Pancreas (tissue), 10 donors: ENCODE measurements at regions not wholly inside any gene's neighbourhood (a gene's known extent, or its start where the extent isn't known, plus 50 kb on each side); places are given as distances from the start of the nearest gene placed in this dataset.

Source experiments
- ATAC-seq, 4 donors: fragments of 200-7000 bp; cut with Tn5 transposase; one replicate each; pipeline versions ENCODE4 v1.8.0 to v1.9.1; 2020; ENCODE audit warnings: mild to moderate bottlenecking in 4 of 4, moderate library complexity in 4 of 4
- DNase-seq, 6 donors: peaks; one replicate each; pipeline ENCODE4 v3.0.0-alpha.2; 2020
- FAIRE-seq: peaks from 2 replicates; lab custom pipeline; 2012; peaks lifted over from hg19 to GRCh38; lab: Jason Lieb, UNC
- H3K27ac ChIP-seq, 4 donors: fragments of 200-600 bp; sonication (generic); 1 replicate in 3 of 4; 2 replicates in 1 of 4; pipeline versions ENCODE4 v1.5.0 to v1.8.0; 2020
- H3K27me3 ChIP-seq, 4 donors: fragments of 200-600 bp; one replicate each; pipeline ENCODE4 v1.8.0; 2021
- H3K36me3 ChIP-seq, 3 donors: fragments of 200-600 bp; sonication (generic) in 1 of 3; one replicate each; pipeline versions ENCODE4 v1.5.0 to v1.8.0; 2020 to 2021
- H3K4me1 ChIP-seq, 3 donors: fragments of 200-600 bp; one replicate each; pipeline ENCODE4 v1.8.0; 2021
- H3K4me3 ChIP-seq, 4 donors: fragments of 200-600 bp; sonication (generic) in 2 of 4; one replicate each; pipeline versions ENCODE4 v1.5.0 to v1.8.0; 2020 to 2021
- H3K9me3 ChIP-seq, 4 donors: fragments of 200-600 bp; one replicate each; pipeline ENCODE4 v1.8.0; 2021
- WGBS, 2 donors: extraction: QIAGEN DNeasy Blood & Tissue Kit; methylation state at CpG; one replicate each; pipeline ENCODE4 v1.1.7; 2013; 5-methylcytosine and 5-hydroxymethylcytosine counted together
- intact Hi-C, 3 donors: fragments of 100-400 bp; cut with DNase I; formaldehyde crosslinking; loops; one replicate each; pipeline versions ENCODE4 v1.11.1 to v1.14.2; 2022
- TF ChIP-seq, protein P1 (sequence below), 4 donors: fragments of 200-600 bp; sonication (generic) in 3 of 4; IDR thresholded peaks; one replicate each; pipeline versions ENCODE4 v1.5.0 to v1.8.0; 2021; ENCODE audit warnings: antibody characterized with exemption in 4 of 4
- donor health status: healthy with polysubstance abuse.
- donor health status: DM: no; HTN: no; CAD: no; lungs with moderate emphysema.
- donor health status: DM: no; HTN: no; CAD: no.
- donor health status: control.
- donor health status: control.
- donor health status: Bipolar disorder and iron deficiency.
- donor health status: DM: yes; HTN: yes; CAD: no.
- donor health status: DM: no; HTN: no; CAD: no.
- donor health status: DM: no; HTN: no; CAD: no.
- donor health status: DM: yes; HTN: yes; CAD: no.

DNA sequence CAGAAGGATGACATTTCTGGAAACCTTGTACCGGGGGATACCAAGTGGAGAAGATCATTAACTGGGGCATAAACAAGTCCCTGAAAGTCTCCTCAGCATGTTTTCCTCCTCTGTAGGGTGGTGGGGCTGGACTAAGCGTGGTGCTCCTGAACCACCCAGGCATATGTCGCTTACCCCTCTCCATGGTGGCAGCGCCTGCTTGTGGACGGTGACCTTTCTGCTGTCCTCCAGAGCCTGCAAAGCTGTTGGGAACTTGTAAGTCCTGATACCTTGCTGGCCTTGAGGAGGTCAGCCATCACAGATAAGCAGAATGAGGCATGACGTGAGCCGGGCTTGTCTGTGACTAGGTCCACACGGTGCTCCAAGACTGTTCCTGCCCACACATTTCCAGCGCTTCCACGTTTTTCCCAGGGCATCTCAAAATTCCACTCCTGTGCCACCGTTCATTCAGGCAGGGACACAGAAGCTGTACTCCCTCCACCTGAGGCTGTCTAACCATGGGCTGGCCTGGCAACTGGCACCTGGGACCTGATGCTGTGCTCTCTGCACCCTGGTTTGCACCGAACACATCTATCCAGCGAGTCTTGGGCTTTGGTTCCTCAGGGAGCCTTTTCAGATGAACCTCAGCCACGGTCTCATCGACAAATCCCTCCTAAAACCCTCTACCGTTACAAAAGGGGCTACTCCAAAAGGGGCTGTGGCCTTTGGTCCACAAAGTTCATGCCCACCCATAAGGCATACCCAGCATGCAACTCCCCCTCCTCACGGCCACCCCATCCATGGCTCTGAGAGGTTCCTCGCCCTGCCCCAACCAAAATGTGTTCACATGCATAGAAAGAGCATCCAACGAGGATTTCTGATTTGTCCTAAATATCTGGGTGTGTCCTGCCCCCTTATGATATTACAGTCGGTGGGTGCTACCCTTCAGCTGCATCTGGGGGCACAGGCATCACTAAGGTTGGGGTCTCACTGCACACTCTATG, 199.6 kb upstream of the DIO3 start:
- Histone ChIP-seq H3K9me3 (no peaks in the 10 kb centered on the region), H3K4me3 (no peak overlapping the region), H3K27me3 (no peaks in the 10 kb centered on the region), H3K27ac (no peak overlapping the region), H3K36me3 (no peaks in the 10 kb centered on the region), H3K4me1 (no peaks in the 10 kb centered on the region)
- no peak for ATAC-seq
- FAIRE-seq, result no peak
- intact Hi-C loops, result no loop called here
- TF ChIP-seq, protein P1, sequence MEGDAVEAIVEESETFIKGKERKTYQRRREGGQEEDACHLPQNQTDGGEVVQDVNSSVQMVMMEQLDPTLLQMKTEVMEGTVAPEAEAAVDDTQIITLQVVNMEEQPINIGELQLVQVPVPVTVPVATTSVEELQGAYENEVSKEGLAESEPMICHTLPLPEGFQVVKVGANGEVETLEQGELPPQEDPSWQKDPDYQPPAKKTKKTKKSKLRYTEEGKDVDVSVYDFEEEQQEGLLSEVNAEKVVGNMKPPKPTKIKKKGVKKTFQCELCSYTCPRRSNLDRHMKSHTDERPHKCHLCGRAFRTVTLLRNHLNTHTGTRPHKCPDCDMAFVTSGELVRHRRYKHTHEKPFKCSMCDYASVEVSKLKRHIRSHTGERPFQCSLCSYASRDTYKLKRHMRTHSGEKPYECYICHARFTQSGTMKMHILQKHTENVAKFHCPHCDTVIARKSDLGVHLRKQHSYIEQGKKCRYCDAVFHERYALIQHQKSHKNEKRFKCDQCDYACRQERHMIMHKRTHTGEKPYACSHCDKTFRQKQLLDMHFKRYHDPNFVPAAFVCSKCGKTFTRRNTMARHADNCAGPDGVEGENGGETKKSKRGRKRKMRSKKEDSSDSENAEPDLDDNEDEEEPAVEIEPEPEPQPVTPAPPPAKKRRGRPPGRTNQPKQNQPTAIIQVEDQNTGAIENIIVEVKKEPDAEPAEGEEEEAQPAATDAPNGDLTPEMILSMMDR (IDR thresholded peaks at IDR 0.05), result no peak
- DNase-seq, result no peak
- 79 to 85% methylated on average over 20 of the region's 20 CpGs for WGBS, 2 donors

DNA sequence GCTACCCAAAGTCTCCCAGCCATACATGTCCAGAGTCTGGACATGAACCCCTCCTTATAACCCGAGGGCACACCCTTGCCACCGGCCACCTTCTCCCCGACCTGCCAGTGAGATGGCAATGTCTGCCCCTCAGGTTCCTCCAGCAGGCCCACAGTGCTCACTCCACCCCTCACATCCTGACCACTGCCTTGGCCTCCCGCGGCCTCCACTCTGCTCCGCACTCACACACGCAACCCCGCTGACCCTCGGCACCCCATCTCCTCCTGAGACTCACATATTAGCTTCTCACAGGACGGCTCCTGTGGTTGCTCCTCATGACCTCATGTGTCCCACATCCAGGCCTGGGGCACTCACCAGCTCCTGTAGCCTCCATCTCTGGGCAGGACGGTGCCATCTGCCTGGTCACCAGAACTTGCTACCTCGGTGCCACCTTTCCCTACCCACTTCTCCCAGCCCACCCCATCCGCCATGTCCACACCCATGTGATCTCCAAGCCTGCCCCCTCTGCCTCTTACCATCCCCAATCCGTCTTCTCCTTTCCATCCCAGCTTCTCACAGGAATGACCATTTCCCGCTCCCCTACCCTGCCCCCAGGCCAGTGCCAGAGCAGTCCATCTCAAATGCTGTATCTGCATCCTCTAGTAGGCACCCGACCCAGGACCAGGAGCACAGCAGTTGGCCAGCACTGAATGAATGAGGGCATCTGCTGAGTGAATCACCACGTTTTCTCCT, 198.6 kb upstream of the DIO3 start:
- ATAC-seq (no peak), DNase-seq (no peak), FAIRE-seq (no peak)
- no peak overlapping the region for H3K27ac ChIP-seq
- no peak overlapping the region for H3K4me3 ChIP-seq
- intact Hi-C loops, result no loop called here
- H3K4me1 ChIP-seq, result no peaks in the 10 kb centered on the region
- H3K27me3 ChIP-seq, result no peaks in the 10 kb centered on the region
- no peaks in the 10 kb centered on the region for H3K36me3 ChIP-seq
- no peaks in the 10 kb centered on the region for H3K9me3 ChIP-seq
- 82 to 85% methylated on average over 17 of the region's 17 CpGs for WGBS, 2 donors
- TF ChIP-seq, protein P1 (IDR thresholded peaks at IDR 0.05), result no peak

DNA sequence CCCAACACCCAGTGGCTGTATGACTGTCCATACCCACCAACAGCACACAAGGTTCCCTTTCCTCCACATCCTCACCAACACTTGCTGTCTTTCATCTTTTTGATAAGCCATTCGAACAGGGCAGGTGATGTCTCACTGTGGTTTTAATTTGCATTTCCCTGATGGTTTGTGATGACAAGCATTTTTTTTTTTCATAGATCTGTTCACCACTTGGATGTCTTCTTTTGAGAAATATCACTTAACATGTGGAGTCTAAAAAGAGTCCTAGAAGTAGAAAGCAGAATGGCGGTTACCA, 198.1 kb upstream of the DIO3 start:
- TF ChIP-seq, protein P1 (IDR thresholded peaks at IDR 0.05), result no peak
- Histone ChIP-seq H3K9me3 (no peaks in the 10 kb centered on the region), H3K4me1 (no peaks in the 10 kb centered on the region), H3K27ac (no peak overlapping the region), H3K4me3 (no peak overlapping the region), H3K27me3 (no peaks in the 10 kb centered on the region), H3K36me3 (no peaks in the 10 kb centered on the region)
- DNase-seq (no peak), FAIRE-seq (no peak), ATAC-seq (no peak)
- intact Hi-C loops, result no loop called here
- 70 to 87% methylated on average over 2 of the region's 2 CpGs for WGBS, 2 donors

DNA sequence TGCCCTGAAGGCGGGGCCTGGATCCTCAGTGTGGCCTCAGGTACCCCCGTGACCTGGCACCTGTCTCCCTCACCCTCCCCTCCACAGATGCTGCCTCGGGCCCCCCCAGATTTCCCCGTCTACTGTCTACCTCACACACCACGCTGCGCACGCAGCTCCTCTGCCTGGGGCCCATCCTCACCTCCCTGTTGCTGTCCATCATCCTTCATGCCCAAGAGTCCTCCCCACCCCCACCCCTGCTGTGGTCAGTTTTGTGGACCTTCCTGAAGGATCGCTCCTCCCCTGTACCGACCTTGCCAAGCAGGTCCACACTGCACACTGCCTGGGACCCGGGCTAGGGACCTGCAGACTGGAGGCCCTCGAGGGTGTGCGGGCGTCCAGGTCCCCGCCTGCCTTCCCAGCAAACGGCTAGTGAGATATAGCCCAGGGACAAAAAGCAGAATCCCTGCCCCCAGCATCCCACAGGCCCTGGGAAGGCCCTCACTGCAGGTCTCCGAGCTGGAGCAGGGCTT, 197.4 kb upstream of the DIO3 start:
- WGBS, 2 donors, result 77 to 80% methylated on average over 16 of the region's 16 CpGs
- ATAC-seq, result no peak
- Histone ChIP-seq H3K36me3 (no peaks in the 10 kb centered on the region), H3K27me3 (no peaks in the 10 kb centered on the region), H3K27ac (no peak overlapping the region), H3K9me3 (no peaks in the 10 kb centered on the region), H3K4me1 (no peaks in the 10 kb centered on the region), H3K4me3 (no peak overlapping the region)
- no peak for DNase-seq
- no peak for FAIRE-seq
- intact Hi-C loops, result no loop called here
- TF ChIP-seq, protein P1 (IDR thresholded peaks at IDR 0.05), result no peak
